Stomach (tissue), 4 donors: ENCODE measurements at regions not wholly inside any gene's neighbourhood (a gene's known extent, or its start where the extent isn't known, plus 50 kb on each side); places are given as distances from the start of the nearest gene placed in this dataset.

Experiments
- CTCF ChIP-seq, 7 experiments: fragments of 450-650 bp in 4 of 7; fragments of 200-600 bp in 3 of 7; sonication (generic) in 3 of 7; IDR thresholded peaks; one replicate each; pipeline ENCODE4 v1.5.1; 2016 to 2019; ENCODE audit warnings: antibody characterized with exemption in 7 of 7, control low read depth in 2 of 7, mild to moderate bottlenecking in 1 of 7
- EP300 ChIP-seq: sonication (generic); formaldehyde crosslinking; IDR thresholded peaks from one replicate; pipeline ENCODE4 v1.6.1; 2017; ENCODE audit warnings: antibody characterized with exemption
- POLR2A ChIP-seq, 4 donors: fragments of 450-650 bp; IDR thresholded peaks; one replicate each; pipeline ENCODE4 v1.6.1; 2016; ENCODE audit warnings: antibody characterized with exemption in 4 of 4, control low read depth in 2 of 4, mild to moderate bottlenecking in 1 of 4, moderate library complexity in 1 of 4
- POLR2AphosphoS5 ChIP-seq, 3 donors: sonication (generic); formaldehyde crosslinking; IDR thresholded peaks; one replicate each; pipeline ENCODE4 v1.6.1; 2016; ENCODE audit warnings: antibody characterized with exemption in 3 of 3

GRCh38 chr12:102331419-102331818 lies 133.8 kb upstream of the PMCH start:
- TF ChIP-seq EP300 (no peak), CTCF (IDR thresholded peaks at IDR 0.05) (no peak), POLR2A (IDR thresholded peaks at IDR 0.05) (no peak), POLR2AphosphoS5 (IDR thresholded peaks at IDR 0.05) (no peak)
